ENCODE measurements at regions not wholly inside any gene's neighbourhood (a gene's known extent, or its start where the extent isn't known, plus 50 kb on each side); places are given as distances from the start of the nearest gene placed in this dataset.

GRCh38 chr11:113577356-113578032 is 102.3 kb upstream of the DRD2 start:
- no peak for TF ChIP-seq CTCF (IDR thresholded peaks at IDR 0.05)
- intact Hi-C loops (cut with DNase I), result no loop called here
- no peak overlapping the region for H3K4me3 ChIP-seq
- peak overlapping the region in 1 of 2 donors; percentile 9 for H3K27ac ChIP-seq
- H3K4me1 ChIP-seq, result peaks cover 0 to 4% of the 10 kb centered on the region in 2 donors
- H3K36me3 ChIP-seq, result no peaks in the 10 kb centered on the region
- no peaks in the 10 kb centered on the region for H3K9me3 ChIP-seq
- no peak for DNase-seq (ENCODE audit: low spot score in 2 of 2)
- no peaks in the 10 kb centered on the region for H3K27me3 ChIP-seq

GRCh38 chr11:113574586-113574985 is 99.4 kb upstream of the DRD2 start:
- Histone ChIP-seq H3K4me3 (no peak overlapping the region), H3K36me3 (no peaks in the 10 kb centered on the region), H3K9me3 (no peaks in the 10 kb centered on the region), H3K27me3 (no peaks in the 10 kb centered on the region), H3K4me1 (peaks cover 4 to 19% of the 10 kb centered on the region in 2 donors), H3K27ac (no peak overlapping the region)
- DNase-seq (ENCODE audit: low spot score in 2 of 2), result no peak
- no peak for TF ChIP-seq CTCF (IDR thresholded peaks at IDR 0.05)
- intact Hi-C loops (cut with DNase I), result loop anchor here (5.0 kb wide), 1 partner anchor 58 kb away; no protein-coding TSS in a partner anchor

- DNase-seq (ENCODE audit: low spot score in 2 of 2), result no peak
- no peak overlapping the region for H3K4me3 ChIP-seq
- no peak for TF ChIP-seq CTCF (IDR thresholded peaks at IDR 0.05)
- H3K36me3 ChIP-seq, result no peaks in the 10 kb centered on the region
- H3K9me3 ChIP-seq, result no peaks in the 10 kb centered on the region
- H3K27me3 ChIP-seq, result no peaks in the 10 kb centered on the region
- peaks cover 4 to 19% of the 10 kb centered on the region in 2 donors for H3K4me1 ChIP-seq
- intact Hi-C loops (cut with DNase I), result loop anchor here (5.0 kb wide), 1 partner anchor 58 kb away; no protein-coding TSS in a partner anchor
- no peak overlapping the region for H3K27ac ChIP-seq
Observed at GRCh38 chr11:113574171-113574570, 99.0 kb upstream of the DRD2 start.

- H3K9me3 ChIP-seq, result no peaks in the 10 kb centered on the region
- intact Hi-C loops (cut with DNase I), result loop anchor here (5.0 kb wide), 1 partner anchor 60 kb away; no protein-coding TSS in a partner anchor
- DNase-seq (ENCODE audit: low spot score in 2 of 2), result no peak
- peaks cover 4 to 16% of the 10 kb centered on the region in 2 donors for H3K4me1 ChIP-seq
- H3K36me3 ChIP-seq, result no peaks in the 10 kb centered on the region
- H3K27ac ChIP-seq, result peak overlapping the region; percentile 63 to 74
- no peak for TF ChIP-seq CTCF (IDR thresholded peaks at IDR 0.05)
- H3K4me3 ChIP-seq, result no peak overlapping the region
- H3K27me3 ChIP-seq, result no peaks in the 10 kb centered on the region
Observed at GRCh38 chr11:113572136-113572735, 97.0 kb upstream of the DRD2 start.

- no peaks in the 10 kb centered on the region for H3K36me3 ChIP-seq
- peaks cover 4 to 16% of the 10 kb centered on the region in 2 donors for H3K4me1 ChIP-seq
- no peaks in the 10 kb centered on the region for H3K27me3 ChIP-seq
- peak overlapping the region; percentile 63 to 74 for H3K27ac ChIP-seq
- DNase-seq (ENCODE audit: low spot score in 2 of 2), result no peak
- no peak for TF ChIP-seq CTCF (IDR thresholded peaks at IDR 0.05)
- intact Hi-C loops (cut with DNase I), result loop anchor here (5.0 kb wide), 1 partner anchor 61 kb away; no protein-coding TSS in a partner anchor
- H3K9me3 ChIP-seq, result no peaks in the 10 kb centered on the region
- H3K4me3 ChIP-seq, result no peak overlapping the region
Observed at GRCh38 chr11:113571531-113571930, 96.3 kb upstream of the DRD2 start.
